Embryonic facial prominence (tissue), 1 donor: ENCODE measurements at regions not wholly inside any gene's neighbourhood (a gene's known extent, or its start where the extent isn't known, plus 50 kb on each side); places are given as distances from the start of the nearest gene placed in this dataset.

Source experiments
- DNase-seq: peaks from one replicate; pipeline ENCODE4 v3.0.0-alpha.2; 2016; ENCODE audit errors: extremely low spot score

GRCh38 chr11:115860246-115860645 is 356.0 kb upstream of the CADM1 start:
- no peak for DNase-seq

DNA sequence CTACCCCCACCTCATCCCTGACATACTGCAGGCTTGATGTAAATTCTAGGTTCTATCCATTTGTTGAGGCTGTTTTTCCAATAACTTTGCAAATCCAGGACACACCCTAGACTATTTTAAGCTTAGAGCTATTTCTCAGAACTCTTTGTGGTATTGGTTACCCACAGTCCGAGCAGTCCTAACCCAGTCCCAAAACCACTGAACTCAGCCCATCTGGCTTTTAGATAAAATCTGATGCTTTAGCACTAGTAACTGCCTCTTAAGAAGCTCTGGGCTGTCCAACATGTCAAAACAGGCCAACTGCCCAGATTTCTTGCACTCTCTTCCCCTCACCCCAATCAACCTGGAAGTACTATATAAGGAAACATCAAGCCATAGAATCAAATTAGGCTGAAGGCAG is 344.4 kb upstream of the CADM1 start:
- DNase-seq: no peak

- DNase-seq: no peak
These were observed 343.9 kb upstream of the CADM1 start for GRCh38 chr11:115848080-115848479.

GRCh38 chr11:115845872-115846271 is 341.7 kb upstream of the CADM1 start:
- no peak for DNase-seq

DNA sequence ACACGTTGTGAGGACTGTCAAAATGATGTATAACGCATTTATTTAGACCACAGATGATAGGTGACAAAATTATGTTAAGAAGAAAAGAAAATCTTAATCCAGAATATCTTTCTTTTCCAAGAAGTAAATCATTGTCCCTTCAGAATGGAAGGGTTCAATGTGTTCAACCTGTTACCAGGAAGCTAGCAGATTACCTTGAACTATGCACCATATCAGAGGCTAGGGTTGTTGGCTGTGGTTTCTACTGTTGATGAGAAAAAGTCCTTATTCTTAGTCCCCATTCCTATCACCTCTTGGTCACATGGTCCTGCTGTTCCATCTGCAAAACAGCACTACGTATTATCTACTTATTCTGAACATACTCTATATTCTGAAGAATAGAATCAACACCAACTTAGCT is 339.5 kb upstream of the CADM1 start:
- no peak for DNase-seq

GRCh38 chr11:115843111-115843510 is 338.9 kb upstream of the CADM1 start:
- no peak for DNase-seq

DNA sequence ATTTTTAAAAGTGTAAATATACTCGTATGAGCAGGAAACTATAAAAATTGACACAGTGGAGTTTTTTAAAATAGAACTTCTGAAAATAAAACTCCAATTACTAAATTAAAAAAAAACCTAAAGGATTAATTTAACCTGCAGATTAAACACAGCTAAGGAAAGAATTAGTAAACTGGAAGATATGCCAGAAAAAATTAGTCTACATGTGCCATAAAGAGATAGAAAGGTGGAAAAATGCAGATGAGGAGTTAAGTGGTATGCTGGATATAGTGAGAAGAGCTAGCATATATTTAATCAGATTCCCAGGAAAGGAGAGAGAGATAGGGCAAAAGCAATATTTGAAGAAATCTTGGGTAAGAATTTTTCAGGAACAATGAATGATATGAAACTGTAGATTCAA is 315.8 kb upstream of the CADM1 start:
- no peak for DNase-seq

DNA sequence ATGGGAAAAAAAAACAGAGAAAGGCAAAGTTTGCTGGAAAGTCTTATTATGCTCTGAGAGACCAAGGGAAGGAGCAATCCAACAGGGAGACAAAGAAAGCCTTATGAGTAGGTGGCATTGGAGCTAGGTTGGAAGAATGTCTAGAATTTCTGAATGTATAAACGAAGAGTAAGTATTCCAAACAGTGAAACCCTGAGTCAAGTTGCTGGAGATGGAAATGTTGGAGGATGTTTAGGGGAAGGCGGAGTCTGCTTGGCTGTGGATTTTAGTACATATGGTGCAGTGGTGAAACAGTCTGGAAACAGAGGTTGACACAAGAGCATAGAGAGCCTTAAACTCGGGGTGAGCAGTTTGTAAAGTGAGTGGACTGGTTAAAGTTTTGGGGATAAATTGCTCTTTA is 314.8 kb upstream of the CADM1 start:
- no peak for DNase-seq

DNA sequence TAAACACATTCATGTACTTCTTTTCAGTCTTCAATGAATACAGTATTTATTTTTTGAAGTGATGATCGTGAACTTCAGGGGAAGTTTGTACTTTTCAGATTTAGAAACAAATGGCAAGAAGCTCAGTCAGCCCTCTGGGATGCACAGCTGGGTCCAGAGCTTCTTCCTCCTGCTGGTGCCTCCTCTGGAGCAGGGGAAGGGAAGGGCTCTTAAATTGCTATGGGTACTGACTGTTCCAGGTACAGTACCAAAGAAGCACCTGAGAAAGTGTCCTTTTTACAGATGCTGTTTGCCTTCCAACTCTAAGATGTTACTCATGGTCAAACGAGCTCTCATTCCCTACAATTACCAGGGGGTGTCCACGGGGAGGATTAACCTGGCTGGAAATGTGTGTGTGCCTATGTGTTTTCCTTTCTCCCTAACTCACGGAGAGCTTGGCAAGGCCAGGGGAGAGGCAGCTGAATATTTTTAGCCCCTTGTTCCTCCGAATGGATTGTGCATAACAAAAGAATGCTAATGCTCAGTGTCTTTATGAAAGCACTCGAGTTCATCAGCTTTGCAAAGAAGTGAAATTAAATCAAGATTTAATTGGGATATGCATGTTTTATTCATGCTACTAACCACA is 313.7 kb upstream of the CADM1 start:
- DNase-seq: no peak

- DNase-seq: no peak
These were observed 304.2 kb upstream of the CADM1 start for GRCh38 chr11:115808351-115808940.

- no peak for DNase-seq
These were observed 301.8 kb upstream of the CADM1 start for GRCh38 chr11:115806056-115806455.

DNA sequence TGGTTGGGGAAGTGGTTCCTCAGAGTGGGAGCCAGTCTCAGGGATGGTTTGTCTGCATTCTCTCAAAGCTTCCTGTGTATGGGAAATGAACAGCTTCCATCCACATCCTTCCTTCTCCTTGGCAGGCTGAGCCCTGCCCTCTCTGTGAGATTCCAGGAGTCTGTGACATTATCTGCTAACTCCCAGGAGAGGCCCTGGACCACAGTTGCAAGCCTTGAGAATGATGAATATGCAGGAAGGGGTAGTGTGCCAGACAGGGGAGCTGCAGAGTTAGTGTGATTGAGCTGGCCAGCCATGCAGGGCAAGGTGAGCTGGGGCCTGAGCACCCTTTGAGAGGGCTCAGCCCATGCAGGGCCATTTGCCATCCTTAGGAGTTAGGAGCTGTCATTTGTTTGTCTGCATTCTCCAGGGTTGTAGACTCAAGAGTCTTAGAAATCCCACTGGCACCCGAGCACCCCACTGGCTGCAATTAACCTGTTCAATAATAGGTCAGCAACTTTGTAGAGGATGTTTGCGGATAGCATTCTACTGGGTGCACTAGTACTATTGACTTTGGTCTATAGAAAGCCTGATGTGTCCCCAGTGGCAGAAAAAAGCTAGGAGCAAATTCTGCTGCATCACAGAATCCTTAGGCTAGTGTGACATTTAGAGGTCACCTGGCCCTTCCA is 299.0 kb upstream of the CADM1 start:
- no peak for DNase-seq

DNA sequence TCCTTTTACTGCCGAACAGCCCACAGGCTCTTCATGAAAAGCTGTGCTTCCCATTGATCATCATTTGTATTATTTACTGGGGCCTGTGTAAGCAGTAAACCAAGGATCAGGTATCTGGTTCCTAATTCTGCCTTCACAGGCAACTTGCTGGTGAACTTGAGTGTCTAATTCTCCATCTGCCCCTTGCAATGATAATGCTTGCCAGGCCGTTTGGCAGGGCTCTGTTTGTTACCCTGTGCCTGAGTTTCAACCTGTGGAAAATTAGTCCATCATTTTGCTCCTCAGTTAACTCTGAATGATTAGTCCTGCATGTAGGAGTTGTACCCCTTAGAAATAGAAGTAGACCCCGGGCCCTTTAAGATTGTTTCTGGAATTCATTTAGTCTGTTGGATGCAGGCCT is 298.4 kb upstream of the CADM1 start:
- no peak for DNase-seq

DNA sequence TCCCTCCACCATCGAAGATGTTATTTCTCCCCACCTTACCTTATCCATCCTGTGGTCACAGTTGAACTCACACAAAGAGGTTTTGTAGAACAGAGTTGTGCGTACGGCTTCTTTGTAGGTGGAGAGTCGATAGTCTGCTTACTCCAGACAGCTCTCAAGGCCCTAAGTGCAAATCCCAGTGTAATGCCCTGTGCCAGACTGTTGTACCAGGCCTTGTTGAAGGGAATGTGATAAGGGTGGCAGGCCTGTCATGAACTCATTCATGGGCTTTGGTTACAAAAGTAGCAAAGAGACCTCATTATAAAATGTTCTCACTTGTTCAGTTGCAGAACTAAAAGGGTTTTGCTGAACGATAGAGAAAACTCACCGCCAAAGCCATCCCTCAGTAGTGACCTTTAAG is 288.7 kb upstream of the CADM1 start:
- DNase-seq: no peak

- no peak for DNase-seq
These were observed 283.1 kb upstream of the CADM1 start for GRCh38 chr11:115787302-115787701.

GRCh38 chr11:115784796-115785521 is 280.7 kb upstream of the CADM1 start:
- DNase-seq: no peak

DNA sequence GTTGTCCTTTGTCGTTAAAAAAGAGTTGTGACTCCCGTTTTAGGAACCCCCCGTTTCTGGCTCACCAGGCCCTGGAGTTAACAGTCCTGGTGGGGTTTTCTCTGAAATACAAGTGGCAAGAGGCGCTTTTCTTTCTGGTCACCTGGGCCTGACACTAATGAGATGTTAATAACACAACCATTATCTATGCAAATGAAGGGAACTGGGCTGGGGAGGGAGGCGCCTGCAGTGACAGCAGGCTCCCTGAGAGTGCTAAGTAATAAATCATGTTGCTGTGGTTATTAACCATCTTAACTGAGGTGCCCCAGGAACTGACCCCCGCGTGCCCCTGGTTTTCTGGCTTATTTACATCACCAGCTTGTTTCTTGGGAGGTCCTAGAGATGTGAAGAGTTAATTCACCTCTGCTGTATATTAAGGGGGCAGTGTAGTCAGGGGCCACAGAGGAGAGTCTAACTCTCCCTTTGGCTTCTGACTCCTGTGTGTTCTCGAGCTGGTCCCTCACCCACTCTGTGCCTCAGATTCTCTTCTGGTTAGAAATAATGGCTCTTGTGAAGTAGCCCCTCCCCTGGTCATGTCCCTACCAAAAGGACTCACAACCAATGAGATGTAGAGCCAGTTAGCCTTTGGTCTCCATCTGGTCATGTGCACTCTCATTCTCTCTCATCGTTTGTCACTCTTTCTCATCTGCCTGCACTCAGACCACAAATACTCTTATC is 276.6 kb upstream of the CADM1 start:
- DNase-seq: no peak

DNA sequence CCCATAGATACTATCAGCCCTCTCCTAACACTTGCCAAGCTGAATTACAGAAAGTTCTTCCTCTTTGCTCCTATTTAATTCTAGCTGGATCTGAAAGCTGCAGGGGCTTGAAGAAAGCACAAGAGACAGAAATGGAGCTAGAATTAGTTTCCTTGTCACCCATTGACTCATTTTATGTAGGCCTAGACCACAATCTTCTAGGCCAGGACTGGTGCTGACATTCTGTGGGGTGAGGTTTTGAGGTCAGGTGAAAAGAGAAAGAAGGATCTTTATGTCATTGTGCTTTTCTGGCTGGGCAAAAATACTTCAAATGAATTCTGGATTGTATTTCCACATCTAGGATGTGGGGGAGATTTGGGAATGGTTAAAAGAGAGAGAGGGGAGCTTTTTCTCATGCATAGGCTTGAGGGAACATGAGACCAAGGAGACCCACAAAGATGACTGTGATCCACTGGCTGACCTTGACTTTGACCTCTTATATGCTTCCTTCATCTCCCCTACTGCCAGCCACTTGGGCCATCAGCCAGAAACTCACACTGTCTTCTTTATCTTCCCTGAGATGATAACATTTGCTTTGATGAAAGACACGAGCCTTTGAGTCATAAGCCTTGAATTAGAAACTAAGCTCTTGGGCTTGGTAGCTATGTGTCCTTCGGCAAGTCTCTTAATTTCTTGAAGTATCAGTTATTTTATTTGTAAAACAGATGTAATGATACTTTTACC is 274.9 kb upstream of the CADM1 start:
- no peak for DNase-seq

DNA sequence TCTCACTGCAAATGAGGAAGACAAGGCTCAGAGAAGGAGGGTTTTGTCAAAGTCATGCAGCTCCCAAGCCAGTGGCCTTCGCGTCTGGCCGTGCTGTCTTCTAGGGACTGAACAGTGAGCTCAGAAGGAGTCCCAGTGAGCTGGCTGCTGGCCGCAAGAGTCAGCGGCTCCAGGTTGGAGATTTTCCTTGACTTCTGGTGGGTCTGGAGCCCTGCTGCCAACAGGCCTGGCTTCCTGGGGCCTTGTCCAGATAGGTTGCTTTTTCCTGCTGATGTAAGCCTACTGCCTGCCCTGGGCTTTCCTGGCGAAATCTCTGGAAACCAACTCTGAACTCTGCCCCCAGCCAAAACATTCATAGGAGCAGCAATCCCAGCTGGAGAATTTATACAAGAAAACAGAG is 272.7 kb upstream of the CADM1 start:
- no peak for DNase-seq

GRCh38 chr11:115775846-115776245 is 271.6 kb upstream of the CADM1 start:
- DNase-seq: no peak

- DNase-seq: no peak
These were observed 270.5 kb upstream of the CADM1 start for GRCh38 chr11:115774756-115775155.

DNA sequence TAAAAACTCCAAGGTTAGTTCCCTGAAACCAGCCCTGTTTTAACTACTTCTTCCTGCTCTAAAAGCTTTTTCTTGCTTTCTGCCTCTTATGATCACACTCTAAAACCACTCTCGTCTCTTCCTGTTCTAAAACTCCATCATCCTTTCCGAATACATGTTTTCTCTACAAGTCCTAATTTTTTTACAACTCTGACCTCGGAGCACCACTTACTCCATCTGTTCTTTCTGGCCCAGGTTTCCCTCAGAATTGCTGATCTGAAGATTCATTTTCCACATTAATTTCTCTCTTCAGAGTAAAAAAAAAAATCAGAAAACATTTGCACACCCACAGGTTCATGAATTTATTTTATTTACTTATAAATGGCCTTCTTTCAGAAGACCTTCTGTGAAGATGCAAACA is 265.7 kb upstream of the CADM1 start:
- DNase-seq: no peak
